ENCODE measurements at regions not wholly inside any gene's neighbourhood (a gene's known extent, or its start where the extent isn't known, plus 50 kb on each side); places are given as distances from the start of the nearest gene placed in this dataset.
A peak's percentile ranks its signal among the peaks of the same experiment; 100 is the strongest.
"Not testable (repeated sequence)": the region's sequence is repeated elsewhere in the genome, so short reads cannot be mapped to it uniquely, and the experiment has no call there.

- no peak for ATAC-seq
- H3K36me3 ChIP-seq (ENCODE audit: low read depth) = no peaks in the 10 kb centered on the region
- intact Hi-C loops (cut with DNase I, micrococcal nuclease) = no loop called here
These were observed 355.1 kb downstream of the KCNN2 start for GRCh38 chr5:114716955-114717354.

GRCh38 chr5:114704225-114704893 lies 342.5 kb downstream of the KCNN2 start:
- ATAC-seq; H3K36me3 ChIP-seq (ENCODE audit: low read depth); intact Hi-C loops (cut with DNase I, micrococcal nuclease); DNase-seq; H3K4me1 ChIP-seq (ENCODE audit: low read depth); H3K4me3 ChIP-seq; H3K9me3 ChIP-seq: not testable (repeated sequence)

More at GRCh38 chr5:114716955-114717354, 355.1 kb downstream of the KCNN2 start:
- DNase-seq = no peak
- peaks cover 6% of the 10 kb centered on the region for H3K9me3 ChIP-seq
- H3K4me3 ChIP-seq = no peak overlapping the region
- no peaks in the 10 kb centered on the region for H3K4me1 ChIP-seq (ENCODE audit: low read depth)
- TF ChIP-seq CTCF (IDR thresholded peaks at IDR 0.05) = no peak

GRCh38 chr5:114702731-114703130 lies 340.9 kb downstream of the KCNN2 start:
- TF ChIP-seq CTCF (IDR thresholded peaks at IDR 0.05) = no peak
- H3K4me1 ChIP-seq (ENCODE audit: low read depth) = no peaks in the 10 kb centered on the region
- intact Hi-C loops (cut with DNase I, micrococcal nuclease) = no loop called here
- ATAC-seq = no peak
- DNase-seq = no peak
- no peak overlapping the region for H3K4me3 ChIP-seq
- H3K9me3 ChIP-seq = no peaks in the 10 kb centered on the region
- no peaks in the 10 kb centered on the region for H3K36me3 ChIP-seq (ENCODE audit: low read depth)

GRCh38 chr5:114702136-114702535 lies 340.3 kb downstream of the KCNN2 start:
- H3K4me3 ChIP-seq = no peak overlapping the region
- DNase-seq (no peak), ATAC-seq (no peak)
- intact Hi-C loops (cut with DNase I, micrococcal nuclease) = no loop called here
- no peaks in the 10 kb centered on the region for H3K4me1 ChIP-seq (ENCODE audit: low read depth)
- no peak for TF ChIP-seq CTCF (IDR thresholded peaks at IDR 0.05)
- no peaks in the 10 kb centered on the region for H3K36me3 ChIP-seq (ENCODE audit: low read depth)
- no peaks in the 10 kb centered on the region for H3K9me3 ChIP-seq

- Histone ChIP-seq H3K9me3 (peaks cover 5% of the 10 kb centered on the region), H3K4me1 (ENCODE audit: low read depth) (no peaks in the 10 kb centered on the region), H3K4me3 (no peak overlapping the region), H3K36me3 (ENCODE audit: low read depth) (no peaks in the 10 kb centered on the region)
- ATAC-seq = no peak
- intact Hi-C loops (cut with DNase I, micrococcal nuclease) = no loop called here
- no peak for TF ChIP-seq CTCF (IDR thresholded peaks at IDR 0.05)
- DNase-seq = no peak
These were observed 339.0 kb downstream of the KCNN2 start for GRCh38 chr5:114700823-114701222.

- Histone ChIP-seq H3K36me3 (ENCODE audit: low read depth) (no peaks in the 10 kb centered on the region), H3K9me3 (peaks cover 12% of the 10 kb centered on the region), H3K4me1 (ENCODE audit: low read depth) (no peaks in the 10 kb centered on the region), H3K4me3 (no peak overlapping the region)
- DNase-seq = peak in 1 of 3 donors; percentile 42
- intact Hi-C loops (cut with DNase I, micrococcal nuclease) = no loop called here
- TF ChIP-seq CTCF (IDR thresholded peaks at IDR 0.05) = no peak
- no peak for ATAC-seq
These were observed 333.5 kb downstream of the KCNN2 start for GRCh38 chr5:114695292-114695904.

Data from mucosa of descending colon (tissue), 3 donors.